Cardiac muscle cell (in vitro differentiated cells and primary cell): ENCODE measurements at regions not wholly inside any gene's neighbourhood (a gene's known extent, or its start where the extent isn't known, plus 50 kb on each side); places are given as distances from the start of the nearest gene placed in this dataset.
A peak's percentile ranks its signal among the peaks of the same experiment; 100 is the strongest.

Experiments
- DNase-seq, 2 donors: peaks; one replicate each; pipeline versions ENCODE4 v3.0.0 to v3.0.0-alpha.2; 2010 to 2017; ENCODE audit warnings: low read depth in 1 of 2, low spot score in 1 of 2
- H3K27ac ChIP-seq: fragments of 200-600 bp; sonication (generic); 2 replicates; pipeline ENCODE4 v1.5.1; 2016
- H3K27me3 ChIP-seq: fragments of 200-600 bp; sonication (generic); 2 replicates; pipeline ENCODE4 v1.6.0; 2016; ENCODE audit warnings: control low read depth
- H3K36me3 ChIP-seq: fragments of 200-600 bp; sonication (generic); 2 replicates; pipeline ENCODE4 v1.5.1; 2016; ENCODE audit warnings: control low read depth
- H3K4me1 ChIP-seq: fragments of 200-600 bp; sonication (generic); 2 replicates; pipeline ENCODE4 v1.8.1; 2017; ENCODE audit warnings: low read depth, mild to moderate bottlenecking, mixed run types
- H3K4me3 ChIP-seq: fragments of 200-600 bp; sonication (generic); 2 replicates; pipeline ENCODE4 v1.5.1; 2016; ENCODE audit warnings: mild to moderate bottlenecking
- H3K9me3 ChIP-seq: fragments of 200-600 bp; sonication (generic); 2 replicates; pipeline ENCODE4 v1.5.1; 2017; ENCODE audit warnings: low read depth, mild to moderate bottlenecking, control low read depth
- TF ChIP-seq, protein P1 (sequence below): IDR thresholded peaks from 2 replicates; pipeline ENCODE4 v1.5.1; 2012; ENCODE audit warnings: low read depth, mild to moderate bottlenecking, low read length

DNA sequence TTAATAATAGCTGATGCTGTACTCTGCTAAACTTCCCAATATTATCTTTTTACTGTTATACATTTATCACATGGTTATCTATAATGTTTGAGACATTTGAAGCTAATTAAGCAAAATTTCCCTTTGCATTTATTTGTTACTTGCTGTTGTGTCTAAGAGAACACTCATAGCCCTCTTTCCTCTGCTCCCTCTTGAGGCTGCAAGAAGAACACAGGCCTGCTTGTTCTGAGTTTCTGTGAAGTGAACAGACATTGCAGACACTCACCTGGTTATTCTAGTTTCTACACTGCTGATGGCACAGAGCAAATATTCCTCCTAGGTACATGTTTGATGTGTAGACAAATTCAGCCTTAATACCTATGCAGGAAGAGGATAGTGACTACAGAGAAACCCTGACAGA lies 367.8 kb downstream of the GASK1B start:
- Histone ChIP-seq H3K9me3 (no peaks in the 10 kb centered on the region), H3K4me1 (peaks cover 22% of the 10 kb centered on the region), H3K27ac (peak overlapping the region; percentile 81), H3K36me3 (no peaks in the 10 kb centered on the region), H3K27me3 (no peaks in the 10 kb centered on the region), H3K4me3 (no peak overlapping the region)
- TF ChIP-seq, protein P1, sequence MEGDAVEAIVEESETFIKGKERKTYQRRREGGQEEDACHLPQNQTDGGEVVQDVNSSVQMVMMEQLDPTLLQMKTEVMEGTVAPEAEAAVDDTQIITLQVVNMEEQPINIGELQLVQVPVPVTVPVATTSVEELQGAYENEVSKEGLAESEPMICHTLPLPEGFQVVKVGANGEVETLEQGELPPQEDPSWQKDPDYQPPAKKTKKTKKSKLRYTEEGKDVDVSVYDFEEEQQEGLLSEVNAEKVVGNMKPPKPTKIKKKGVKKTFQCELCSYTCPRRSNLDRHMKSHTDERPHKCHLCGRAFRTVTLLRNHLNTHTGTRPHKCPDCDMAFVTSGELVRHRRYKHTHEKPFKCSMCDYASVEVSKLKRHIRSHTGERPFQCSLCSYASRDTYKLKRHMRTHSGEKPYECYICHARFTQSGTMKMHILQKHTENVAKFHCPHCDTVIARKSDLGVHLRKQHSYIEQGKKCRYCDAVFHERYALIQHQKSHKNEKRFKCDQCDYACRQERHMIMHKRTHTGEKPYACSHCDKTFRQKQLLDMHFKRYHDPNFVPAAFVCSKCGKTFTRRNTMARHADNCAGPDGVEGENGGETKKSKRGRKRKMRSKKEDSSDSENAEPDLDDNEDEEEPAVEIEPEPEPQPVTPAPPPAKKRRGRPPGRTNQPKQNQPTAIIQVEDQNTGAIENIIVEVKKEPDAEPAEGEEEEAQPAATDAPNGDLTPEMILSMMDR = peak; percentile 17
- peak in 1 of 2 donors; percentile 53 for DNase-seq

DNA sequence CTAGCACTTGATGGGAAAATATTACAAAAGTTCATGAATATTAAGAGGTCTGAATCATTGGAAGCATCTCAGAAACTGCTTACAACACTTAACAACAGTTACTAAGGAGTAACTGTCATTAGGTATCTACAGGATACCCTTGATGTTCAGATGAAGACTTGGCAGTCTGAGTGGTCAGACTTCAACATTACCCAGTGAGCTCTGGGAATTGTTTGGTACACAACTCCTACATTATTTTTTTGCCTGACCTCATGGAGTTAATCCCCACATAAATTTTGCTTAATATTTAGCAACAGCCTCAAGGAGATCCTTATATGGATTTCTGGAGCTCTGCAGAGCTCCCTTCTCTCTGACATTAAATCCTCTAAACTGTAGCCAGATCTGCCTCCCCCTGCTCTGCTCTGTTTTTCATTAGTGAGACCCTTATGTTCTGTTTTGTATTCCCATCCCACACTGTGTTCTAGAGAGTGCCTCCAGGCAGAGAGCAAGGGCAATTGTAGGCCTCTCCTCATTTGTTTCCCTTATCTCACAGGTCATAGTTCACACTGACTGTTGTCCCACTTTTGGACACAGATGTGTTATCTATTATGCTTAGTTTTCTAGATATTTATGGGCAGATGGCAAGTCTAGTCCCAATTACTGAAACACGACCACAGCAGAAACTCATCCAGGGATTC lies 368.8 kb downstream of the GASK1B start:
- Histone ChIP-seq H3K4me1 (peaks cover 22% of the 10 kb centered on the region), H3K27ac (peak overlapping the region; percentile 81), H3K36me3 (no peaks in the 10 kb centered on the region), H3K27me3 (no peaks in the 10 kb centered on the region), H3K4me3 (no peak overlapping the region), H3K9me3 (no peaks in the 10 kb centered on the region)
- TF ChIP-seq, protein P1 = no peak
- DNase-seq = no peak

DNA sequence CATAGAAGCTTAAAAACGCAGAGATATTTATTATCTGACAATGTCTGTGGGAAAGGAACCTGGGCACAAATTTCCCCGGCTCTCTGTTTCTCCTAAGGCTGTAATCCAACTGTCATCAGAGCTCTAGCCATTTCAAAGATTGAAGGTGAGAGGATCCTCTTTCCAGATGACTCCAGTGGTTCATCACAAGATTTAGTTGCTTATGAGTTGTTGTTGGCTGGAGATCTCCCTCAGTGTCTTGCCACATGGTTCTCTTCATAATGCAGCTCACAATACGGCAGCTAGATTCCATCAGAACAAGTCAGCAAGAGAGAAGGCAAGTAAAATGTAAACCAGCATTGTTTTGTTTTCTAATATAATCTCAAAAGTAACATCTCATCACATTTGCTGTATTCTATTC lies 369.4 kb downstream of the GASK1B start:
- H3K4me1 ChIP-seq = peaks cover 22% of the 10 kb centered on the region
- no peaks in the 10 kb centered on the region for H3K27me3 ChIP-seq

DNA sequence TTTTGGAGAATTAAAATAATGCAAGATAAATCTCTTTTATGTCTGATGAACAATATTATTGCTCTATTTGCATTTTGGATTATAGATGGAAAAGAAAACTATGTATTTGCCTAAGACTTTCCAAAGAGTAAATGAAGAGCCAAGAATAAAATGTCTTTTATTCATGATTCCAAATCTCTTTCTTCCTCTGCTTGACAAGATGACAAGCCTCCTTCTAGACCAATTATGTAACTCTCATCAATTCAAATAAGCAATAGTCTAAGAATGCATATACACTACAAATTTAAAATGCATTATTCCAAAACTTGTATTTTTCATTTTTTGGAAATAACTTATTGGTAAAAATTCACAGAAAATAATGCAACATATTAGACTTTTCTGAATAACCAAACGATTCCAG lies 377.3 kb downstream of the GASK1B start:
- DNase-seq = no peak
- Histone ChIP-seq H3K4me3 (no peak overlapping the region), H3K36me3 (no peaks in the 10 kb centered on the region), H3K9me3 (no peaks in the 10 kb centered on the region), H3K27me3 (no peaks in the 10 kb centered on the region), H3K27ac (no peak overlapping the region), H3K4me1 (peaks cover 4% of the 10 kb centered on the region)
- TF ChIP-seq, protein P1 = no peak

More for the DNA sequence above, 369.4 kb downstream of the GASK1B start:
- Histone ChIP-seq H3K4me3 (no peak overlapping the region), H3K36me3 (no peaks in the 10 kb centered on the region), H3K27ac (peak overlapping the region; percentile 81), H3K9me3 (no peaks in the 10 kb centered on the region)
- TF ChIP-seq, protein P1 = no peak
- DNase-seq = no peak

DNA sequence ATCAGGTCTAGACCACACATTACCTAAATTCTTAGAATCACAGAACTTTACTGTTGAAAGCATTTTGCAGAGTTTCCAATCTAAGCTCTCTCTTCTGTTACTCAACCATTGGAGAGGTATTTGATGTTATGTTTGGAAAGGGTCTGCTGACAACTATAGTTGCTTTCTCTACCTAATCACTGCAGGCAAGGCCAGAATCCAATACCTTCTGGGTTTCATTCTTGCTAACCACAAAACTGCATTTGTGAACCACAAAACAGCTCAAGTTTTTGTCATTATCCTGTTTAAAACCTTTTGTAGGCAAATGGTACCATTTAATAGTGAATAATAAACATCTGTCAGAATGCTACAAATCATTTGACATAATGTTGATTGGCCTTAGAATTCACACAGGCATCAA lies 380.1 kb downstream of the GASK1B start:
- no peaks in the 10 kb centered on the region for H3K36me3 ChIP-seq
- no peak for DNase-seq
- TF ChIP-seq, protein P1 = no peak

More for the DNA sequence above, 380.1 kb downstream of the GASK1B start:
- no peaks in the 10 kb centered on the region for H3K27me3 ChIP-seq
- no peaks in the 10 kb centered on the region for H3K9me3 ChIP-seq
- H3K4me3 ChIP-seq = no peak overlapping the region
- no peak overlapping the region for H3K27ac ChIP-seq
- peaks cover 4% of the 10 kb centered on the region for H3K4me1 ChIP-seq
